Activated naive CD8-positive, alpha-beta T cell treated with anti-CD3 and anti-CD28 coated beads for 36 hours (primary cell): ENCODE measurements at regions not wholly inside any gene's neighbourhood (a gene's known extent, or its start where the extent isn't known, plus 50 kb on each side); places are given as distances from the start of the nearest gene placed in this dataset.
"Not testable (repeated sequence)": the region's sequence is repeated elsewhere in the genome, so short reads cannot be mapped to it uniquely, and the experiment has no call there.

Experiments used
- DNase-seq: peaks from one replicate; pipeline ENCODE4 v3.0.0; 2021
- H3K27ac Mint-ChIP-seq: one replicate; pipeline ENCODE4 v1.8.0; 2022; ENCODE audit warnings: mild to moderate bottlenecking, moderate library complexity, mixed read lengths
- H3K27me3 Mint-ChIP-seq: one replicate; pipeline ENCODE4 v1.8.0; 2022; ENCODE audit warnings: mild to moderate bottlenecking, mixed read lengths
- H3K36me3 Mint-ChIP-seq: one replicate; pipeline ENCODE4 v1.8.0; 2021; ENCODE audit warnings: mild to moderate bottlenecking, mixed read lengths
- H3K4me1 Mint-ChIP-seq: one replicate; pipeline ENCODE4 v1.8.0; 2021; ENCODE audit warnings: mixed read lengths
- H3K4me3 Mint-ChIP-seq: one replicate; pipeline ENCODE4 v1.8.0; 2022; ENCODE audit warnings: mild to moderate bottlenecking, moderate library complexity, mixed read lengths
- H3K9me3 Mint-ChIP-seq: one replicate; pipeline ENCODE4 v1.8.0; 2022; ENCODE audit warnings: mixed read lengths

DNA sequence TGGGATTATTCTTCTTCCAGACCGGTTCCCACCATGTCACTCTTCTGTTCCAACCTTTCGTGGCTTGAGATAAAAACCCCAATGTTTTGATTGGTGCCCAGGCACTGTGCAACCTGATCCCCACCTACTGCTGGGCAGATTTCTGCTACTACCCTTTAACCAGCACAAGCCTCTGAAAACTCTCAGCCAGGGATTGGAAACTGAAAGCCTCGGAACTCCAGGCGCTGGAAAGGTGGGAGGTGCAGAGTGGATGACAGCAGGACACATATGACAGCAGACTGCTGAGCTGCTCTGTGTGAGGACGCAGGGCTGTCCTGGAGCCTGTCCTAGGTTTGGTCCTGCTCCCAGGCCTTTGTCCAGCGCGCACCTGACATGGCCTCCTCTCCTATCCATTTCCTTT is 68.5 kb upstream of the GTF3A start:
- Mint-ChIP-seq H3K4me1 (peaks cover 2% of the 10 kb centered on the region), H3K27ac (no peak overlapping the region), H3K9me3 (no peaks in the 10 kb centered on the region), H3K36me3 (no peaks in the 10 kb centered on the region), H3K4me3 (no peak overlapping the region), H3K27me3 (peaks cover 19% of the 10 kb centered on the region)
- DNase-seq, result no peak

DNA sequence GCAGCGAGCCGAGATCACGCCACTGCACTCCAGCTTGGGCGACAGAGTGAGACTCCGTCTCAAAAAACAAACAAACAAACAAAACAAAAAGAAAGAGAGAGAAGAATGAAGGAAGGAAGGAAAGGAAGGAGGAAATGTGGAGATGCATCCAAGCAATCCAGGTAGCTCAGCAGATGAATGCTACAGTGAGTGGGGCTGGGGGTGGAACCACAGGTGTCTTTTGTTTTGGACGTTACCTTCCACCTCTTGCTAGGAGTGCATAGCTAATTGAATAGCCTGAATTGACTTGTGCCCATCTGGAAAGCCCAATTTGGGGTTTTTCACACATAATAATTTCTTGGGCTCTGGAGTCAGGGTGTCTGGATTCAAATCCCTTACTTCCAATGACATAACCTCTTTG is 66.0 kb upstream of the GTF3A start:
- H3K9me3 Mint-ChIP-seq, result no peaks in the 10 kb centered on the region
- peaks cover 3% of the 10 kb centered on the region for H3K4me1 Mint-ChIP-seq
- no peaks in the 10 kb centered on the region for H3K36me3 Mint-ChIP-seq
- no peak overlapping the region for H3K4me3 Mint-ChIP-seq
- peaks cover 26% of the 10 kb centered on the region for H3K27me3 Mint-ChIP-seq
- DNase-seq, result no peak
- no peak overlapping the region for H3K27ac Mint-ChIP-seq

DNA sequence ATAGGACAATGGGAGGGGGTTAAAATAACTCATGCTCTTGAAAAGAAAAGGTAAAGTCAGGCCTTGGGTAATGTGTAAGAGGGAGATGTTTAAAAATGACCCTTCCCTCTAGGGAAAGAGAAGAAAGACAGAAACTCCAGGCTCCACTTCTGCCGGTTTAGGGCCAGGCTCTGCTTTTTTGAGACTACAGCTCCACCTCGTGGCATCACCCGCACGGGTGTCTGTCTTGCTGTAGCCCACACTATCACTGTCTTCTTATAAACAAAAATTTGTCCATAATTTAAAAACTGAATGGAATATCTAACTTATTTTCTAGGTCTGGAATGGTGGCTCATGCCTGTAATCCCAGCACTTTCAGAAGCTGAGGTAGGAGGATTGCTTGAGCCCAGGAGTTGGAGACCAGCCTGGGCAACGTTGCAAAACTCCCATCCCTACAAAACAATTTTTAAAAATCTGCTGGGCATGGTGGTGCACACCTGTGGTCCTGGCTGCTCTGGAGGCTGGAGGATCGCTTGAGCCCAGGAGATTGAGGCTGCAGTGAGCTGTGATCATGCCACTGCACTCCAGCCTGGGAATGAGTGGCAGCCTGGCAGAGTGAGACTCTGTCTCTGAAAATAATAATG is 65.1 kb upstream of the GTF3A start:
- H3K36me3 Mint-ChIP-seq, result no peaks in the 10 kb centered on the region
- no peak overlapping the region for H3K4me3 Mint-ChIP-seq
- peaks cover 3% of the 10 kb centered on the region for H3K4me1 Mint-ChIP-seq
- H3K9me3 Mint-ChIP-seq, result no peaks in the 10 kb centered on the region
- DNase-seq, result peak; percentile 64
- H3K27me3 Mint-ChIP-seq, result peaks cover 26% of the 10 kb centered on the region
- no peak overlapping the region for H3K27ac Mint-ChIP-seq

DNA sequence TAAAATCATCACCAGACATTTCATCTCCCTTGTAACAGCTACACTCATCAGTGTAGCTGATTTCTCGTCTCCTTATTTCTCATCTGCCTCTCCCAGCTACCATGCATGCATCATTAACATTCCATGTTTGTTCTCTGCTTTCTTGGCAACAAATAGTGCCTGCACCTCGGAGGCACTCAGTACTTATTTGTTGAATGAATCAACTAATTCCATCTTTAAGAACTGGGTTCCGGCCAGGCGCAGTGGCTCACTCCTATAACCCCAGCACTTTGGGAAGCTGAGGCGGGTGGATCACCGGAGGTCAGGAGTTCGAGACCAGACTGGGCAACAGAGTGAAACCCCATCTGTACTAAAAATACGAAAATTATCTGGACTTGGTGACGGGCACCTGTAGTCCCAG is 63.9 kb upstream of the GTF3A start:
- Mint-ChIP-seq H3K4me3 (no peak overlapping the region), H3K27me3 (peaks cover 33% of the 10 kb centered on the region), H3K9me3 (no peaks in the 10 kb centered on the region), H3K27ac (no peak overlapping the region), H3K4me1 (peaks cover 3% of the 10 kb centered on the region), H3K36me3 (no peaks in the 10 kb centered on the region)
- no peak for DNase-seq

DNA sequence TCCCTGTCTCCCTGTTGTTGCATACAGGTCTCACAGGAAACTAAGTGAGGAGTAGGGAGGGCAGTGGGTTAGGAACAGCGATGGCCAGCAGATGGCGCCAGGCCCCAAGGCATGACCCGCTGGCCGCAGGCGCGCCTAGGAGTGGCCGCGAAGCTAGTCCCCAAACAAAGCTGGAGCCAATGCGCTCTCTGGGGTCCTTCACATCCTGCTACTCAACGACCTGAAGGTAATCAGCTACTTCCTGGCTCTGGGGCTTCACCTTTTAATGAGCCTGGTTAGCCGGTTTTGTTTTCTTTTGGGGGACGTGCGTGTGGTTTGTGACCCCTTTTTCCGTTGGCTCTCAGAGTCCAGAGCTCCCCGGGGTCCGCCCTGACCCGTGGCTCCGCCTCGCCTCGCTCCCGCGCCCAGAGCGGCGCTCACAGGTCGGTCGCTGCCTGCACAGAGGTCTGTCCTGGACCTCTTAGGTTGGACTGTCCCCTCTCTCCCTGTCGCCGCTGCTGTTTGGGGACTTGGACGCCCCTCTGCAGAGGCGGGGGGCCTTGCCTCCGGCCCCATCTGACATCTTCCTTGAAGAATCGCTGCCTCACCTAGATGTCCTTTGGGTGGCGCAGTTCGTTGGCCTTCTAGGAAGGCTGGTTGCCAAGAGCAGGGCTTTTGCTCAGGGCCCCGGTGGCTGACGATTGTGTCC is 62.2 kb upstream of the GTF3A start:
- Mint-ChIP-seq H3K27me3 (peaks cover 40% of the 10 kb centered on the region), H3K4me1 (peaks cover 3% of the 10 kb centered on the region), H3K36me3 (no peaks in the 10 kb centered on the region), H3K9me3 (no peaks in the 10 kb centered on the region), H3K27ac (no peak overlapping the region), H3K4me3 (peak overlapping the region; percentile 45)
- peak; percentile 84 for DNase-seq

DNA sequence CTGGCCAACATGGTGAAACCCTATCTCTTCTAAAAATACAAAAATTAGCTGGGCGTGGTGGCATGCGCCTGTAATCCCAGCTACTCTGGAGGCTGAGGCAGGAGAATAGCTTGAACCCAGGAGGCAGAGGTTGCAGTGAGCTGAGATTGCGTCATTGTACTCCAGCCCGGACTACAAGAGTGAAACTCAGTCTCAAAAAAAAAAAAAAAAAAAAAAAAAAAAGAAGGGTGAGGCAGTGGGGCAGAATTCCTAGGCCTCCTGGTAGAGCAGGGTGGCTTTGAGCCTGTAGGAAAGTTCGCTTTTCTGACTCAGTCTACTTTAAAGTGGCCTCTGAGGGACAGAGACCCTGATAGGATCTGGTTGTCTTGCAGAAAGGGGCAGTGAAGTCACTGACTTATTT is 60.8 kb upstream of the GTF3A start:
- not testable (repeated sequence) for H3K9me3 Mint-ChIP-seq, H3K36me3 Mint-ChIP-seq, H3K4me1 Mint-ChIP-seq, DNase-seq, H3K4me3 Mint-ChIP-seq, H3K27ac Mint-ChIP-seq
- peaks cover 45% of the 10 kb centered on the region for H3K27me3 Mint-ChIP-seq

DNA sequence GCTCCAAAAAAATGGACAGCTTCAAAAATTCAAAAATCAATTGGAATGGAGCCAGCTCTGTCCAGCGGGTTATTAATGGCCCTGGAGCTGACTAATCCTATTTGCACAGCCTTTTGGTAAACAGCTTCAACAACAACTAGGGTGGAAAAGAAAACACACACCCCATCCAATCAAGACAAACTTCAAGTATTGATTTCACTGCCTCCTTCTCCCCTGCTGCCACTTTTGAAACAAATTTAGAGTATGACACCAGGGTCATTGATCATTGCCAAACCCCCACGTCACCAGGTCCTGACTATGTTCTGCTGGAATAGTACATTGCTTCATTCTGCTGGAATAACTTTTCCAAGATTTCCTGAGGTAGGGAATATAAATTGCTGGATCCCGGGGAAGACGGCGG is 56.8 kb upstream of the GTF3A start:
- no peaks in the 10 kb centered on the region for H3K36me3 Mint-ChIP-seq
- H3K27ac Mint-ChIP-seq, result no peak overlapping the region
- no peaks in the 10 kb centered on the region for H3K9me3 Mint-ChIP-seq
- H3K4me1 Mint-ChIP-seq, result peaks cover under 1% of the 10 kb centered on the region
- DNase-seq, result no peak
- no peak overlapping the region for H3K4me3 Mint-ChIP-seq
- H3K27me3 Mint-ChIP-seq, result peaks cover 33% of the 10 kb centered on the region

DNA sequence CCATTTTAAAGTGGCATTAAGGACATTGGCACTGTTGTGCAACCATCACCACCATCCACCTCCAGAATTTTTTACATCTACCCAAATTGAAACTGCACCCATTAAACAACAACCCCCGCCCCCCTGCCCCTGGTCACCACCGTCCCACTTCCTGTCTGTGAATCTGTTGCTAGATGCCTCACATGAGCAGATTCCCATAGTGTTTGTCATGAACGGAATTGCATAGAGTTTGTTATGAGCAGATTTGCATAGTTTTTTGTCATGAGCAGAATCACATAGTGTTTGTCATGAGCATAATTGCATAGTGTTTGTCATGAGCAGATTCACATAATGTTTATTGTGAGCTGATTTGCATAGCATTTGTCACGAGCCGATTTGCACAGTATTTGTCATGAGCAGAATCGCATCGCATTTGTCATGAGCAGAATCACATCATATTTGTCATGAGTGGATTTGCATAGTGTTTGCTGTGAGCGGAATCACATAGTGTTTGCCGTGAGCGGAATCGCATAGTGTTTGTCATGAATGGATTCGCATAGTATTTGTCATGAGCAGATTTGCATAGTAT is 54.0 kb upstream of the GTF3A start:
- peaks cover 5% of the 10 kb centered on the region for H3K4me1 Mint-ChIP-seq
- no peak overlapping the region for H3K4me3 Mint-ChIP-seq
- H3K27ac Mint-ChIP-seq, result no peak overlapping the region
- no peaks in the 10 kb centered on the region for H3K9me3 Mint-ChIP-seq
- no peaks in the 10 kb centered on the region for H3K36me3 Mint-ChIP-seq
- H3K27me3 Mint-ChIP-seq, result peaks cover 25% of the 10 kb centered on the region
- DNase-seq, result no peak

DNA sequence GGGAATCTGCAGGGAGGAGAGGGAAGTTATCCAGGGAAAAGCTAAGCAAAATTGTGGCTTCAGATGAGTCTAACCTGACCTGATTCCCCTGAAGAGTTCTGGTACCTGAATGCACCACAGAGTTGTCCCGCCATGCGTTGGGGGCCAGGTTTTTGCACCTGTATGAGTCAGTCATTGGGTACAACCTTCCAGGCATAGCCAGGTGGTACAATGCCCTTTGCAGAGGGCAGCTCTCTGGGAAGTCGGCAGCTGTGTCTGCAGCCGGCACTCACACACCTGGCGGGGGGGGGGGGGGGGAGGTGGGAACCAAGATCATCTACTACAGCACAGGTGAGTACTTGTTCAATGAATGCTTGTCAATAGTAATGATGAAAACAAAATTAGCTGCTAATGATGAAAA is 52.5 kb upstream of the GTF3A start:
- peaks cover 7% of the 10 kb centered on the region for H3K4me1 Mint-ChIP-seq
- H3K36me3 Mint-ChIP-seq, result no peaks in the 10 kb centered on the region
- H3K4me3 Mint-ChIP-seq, result no peak overlapping the region
- no peak overlapping the region for H3K27ac Mint-ChIP-seq
- no peak for DNase-seq
- H3K9me3 Mint-ChIP-seq, result no peaks in the 10 kb centered on the region
- H3K27me3 Mint-ChIP-seq, result peaks cover 23% of the 10 kb centered on the region

DNA sequence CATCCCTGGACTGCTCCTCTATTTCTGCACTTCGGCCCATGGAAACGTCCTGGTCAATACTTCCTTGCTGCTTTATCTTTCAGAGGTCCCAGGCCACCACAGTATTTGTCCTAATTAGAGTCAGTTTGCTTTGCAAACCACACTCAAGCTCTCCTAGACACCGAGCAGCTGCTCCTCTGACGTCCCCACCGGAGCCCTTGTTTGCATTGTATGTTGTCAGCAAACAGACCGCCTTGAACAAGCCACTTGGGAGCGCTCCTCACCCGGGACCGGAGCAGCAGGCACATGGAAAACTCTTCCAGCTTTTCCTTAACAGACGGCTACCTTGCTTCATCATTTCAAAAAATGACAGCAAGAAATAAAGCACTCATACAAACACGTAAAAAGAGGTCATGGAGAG is 51.5 kb upstream of the GTF3A start:
- no peaks in the 10 kb centered on the region for H3K36me3 Mint-ChIP-seq
- peaks cover 7% of the 10 kb centered on the region for H3K4me1 Mint-ChIP-seq
- no peak overlapping the region for H3K4me3 Mint-ChIP-seq
- peaks cover 15% of the 10 kb centered on the region for H3K27me3 Mint-ChIP-seq
- no peak for DNase-seq
- H3K27ac Mint-ChIP-seq, result no peak overlapping the region
- H3K9me3 Mint-ChIP-seq, result no peaks in the 10 kb centered on the region

DNA sequence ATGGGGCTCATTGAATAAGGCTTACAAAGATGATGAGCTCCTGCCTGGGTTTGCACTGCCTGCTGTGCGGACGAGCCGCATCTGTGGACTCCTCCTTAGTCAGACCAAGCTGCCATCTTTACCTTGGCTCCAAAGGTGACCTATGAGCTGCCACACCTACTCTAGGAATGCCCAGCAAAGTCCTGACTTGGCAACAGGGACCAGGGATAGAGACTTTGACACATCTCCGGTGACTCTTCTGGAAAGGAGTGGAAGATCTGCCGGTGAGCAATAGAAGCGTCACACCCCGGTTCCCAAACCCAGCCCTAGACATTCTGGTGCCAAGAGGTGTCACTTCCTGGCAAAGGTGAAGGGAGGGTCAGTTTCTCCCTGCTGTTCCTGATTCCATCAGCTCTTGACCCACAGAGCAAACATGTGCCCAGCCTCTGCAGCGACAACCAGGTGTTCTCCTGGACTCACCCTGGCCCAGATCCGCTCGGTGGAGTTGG is 50.2 kb upstream of the GTF3A start:
- Mint-ChIP-seq H3K4me3 (no peak overlapping the region), H3K27ac (no peak overlapping the region), H3K9me3 (no peaks in the 10 kb centered on the region), H3K27me3 (peaks cover 12% of the 10 kb centered on the region), H3K4me1 (peaks cover 7% of the 10 kb centered on the region), H3K36me3 (no peaks in the 10 kb centered on the region)
- DNase-seq, result no peak
